B cell (primary cell): ENCODE measurements at regions not wholly inside any gene's neighbourhood (a gene's known extent, or its start where the extent isn't known, plus 50 kb on each side); places are given as distances from the start of the nearest gene placed in this dataset.

Experiments
- ATAC-seq: fragments of 200-7000 bp; cut with Tn5 transposase; one replicate; pipeline ENCODE4 v1.10.0; 2021; ENCODE audit warnings: low read depth, mild to moderate bottlenecking, moderate number of reproducible peaks, moderate library complexity
- CTCF ChIA-PET: fragments of 350-600 bp; sonication (Branson Sonifier 250); formaldehyde crosslinking; loops from one replicate; lab custom pipeline; 2021; ENCODE audit warnings: antibody characterized with exemption, inconsistent platforms; lab: Charles Lee
- POLR2A ChIA-PET: fragments of 350-600 bp; sonication (Branson Sonifier 250); formaldehyde crosslinking; loops from one replicate; lab custom pipeline; 2021; ENCODE audit warnings: antibody characterized with exemption; lab: Charles Lee
- DNase-seq: peaks from one replicate; pipeline ENCODE4 v3.0.0; 2013
- H2AFZ ChIP-seq: 2 replicates; pipeline ENCODE4 v1.6.1; 2012; ENCODE audit warnings: mild to moderate bottlenecking, low read depth, low read length; ENCODE audit not compliant: insufficient read depth, poor library complexity, severe bottlenecking
- H3K27ac ChIP-seq, 2 donors: 1 replicate in 1 of 2; 2 replicates in 1 of 2; pipeline ENCODE4 v1.5.1; 2012 to 2013; ENCODE audit warnings: low read length in 2 of 2, mild to moderate bottlenecking in 2 of 2, moderate library complexity in 1 of 2
- H3K27me3 ChIP-seq, 4 experiments: fragments of 200-600 bp in 1 of 4; sonication (generic) in 1 of 4; replicated peaks in 1 of 4; 1 replicate in 2 of 4; 2 replicates in 2 of 4; pipeline versions ENCODE4 v1.6.1 to v1.7.0; 2013 to 2016; ENCODE audit warnings: low read length in 3 of 4, mild to moderate bottlenecking in 2 of 4, mixed read lengths in 1 of 4, moderate library complexity in 1 of 4; ENCODE audit not compliant: insufficient read depth in 4 of 4, control insufficient read depth in 3 of 4; ENCODE audit errors: control extremely low read depth in 1 of 4
- H3K36me3 ChIP-seq, 2 experiments: replicated peaks in 1 of 2; 1 replicate in 1 of 2; 2 replicates in 1 of 2; pipeline versions ENCODE4 v1.6.1 to v1.7.1; 2013; ENCODE audit warnings: low read length in 1 of 2; ENCODE audit not compliant: insufficient read depth in 2 of 2, control insufficient read depth in 1 of 2; ENCODE audit errors: control extremely low read depth in 1 of 2, extremely low read depth in 1 of 2
- H3K4me1 ChIP-seq, 2 donors: fragments of 200-600 bp in 1 of 2; sonication (generic) in 1 of 2; 1 replicate in 1 of 2; 2 replicates in 1 of 2; pipeline versions ENCODE4 v1.5.1 to v1.6.1; 2013 to 2017; ENCODE audit warnings: low read length in 2 of 2; ENCODE audit not compliant: control insufficient read depth in 2 of 2, insufficient read depth in 2 of 2
- H3K4me2 ChIP-seq: replicated peaks from 2 replicates; pipeline ENCODE3; 2012; ENCODE audit warnings: mild to moderate bottlenecking, low read depth, low read length; ENCODE audit not compliant: poor library complexity, severe bottlenecking
- H3K4me3 ChIP-seq, 5 experiments: fragments of 200-600 bp in 1 of 5; sonication (generic) in 1 of 5; 1 replicate in 3 of 5; 2 replicates in 2 of 5; pipeline versions ENCODE4 v1.5.1 to v1.7.0; 2011 to 2016; ENCODE audit warnings: low read length in 4 of 5, mild to moderate bottlenecking in 4 of 5, low read depth in 2 of 5, control low read depth in 1 of 5, moderate library complexity in 1 of 5; ENCODE audit not compliant: insufficient read depth in 1 of 5; ENCODE audit errors: control extremely low read depth in 1 of 5, extremely low read depth in 1 of 5
- H3K79me2 ChIP-seq: fragments of 200-600 bp; sonication (generic); one replicate; pipeline ENCODE4 v1.6.0; 2016; ENCODE audit warnings: low read length; ENCODE audit not compliant: control insufficient read depth, insufficient read depth
- H3K9ac ChIP-seq: fragments of 200-600 bp; sonication (generic); 2 replicates; pipeline ENCODE4 v1.6.1; 2017; ENCODE audit warnings: mild to moderate bottlenecking, low read length, moderate library complexity
- H3K9me3 ChIP-seq, 3 donors: one replicate each; pipeline versions ENCODE4 v1.6.1 to v1.7.1; 2013; ENCODE audit warnings: low read length in 2 of 3; ENCODE audit not compliant: control insufficient read depth in 2 of 3, insufficient read depth in 1 of 3; ENCODE audit errors: control extremely low read depth in 1 of 3
- H4K20me1 ChIP-seq: 2 replicates; pipeline ENCODE4 v1.6.0; 2012; ENCODE audit warnings: mild to moderate bottlenecking, low read length; ENCODE audit not compliant: insufficient read depth, control insufficient read depth, poor library complexity, severe bottlenecking
- H3K27ac Mint-ChIP-seq: one replicate; pipeline ENCODE4 v1.8.0; 2021; ENCODE audit warnings: mixed read lengths
- H3K27me3 Mint-ChIP-seq: one replicate; pipeline ENCODE4 v1.8.0; 2021; ENCODE audit warnings: mixed read lengths
- H3K4me1 Mint-ChIP-seq: one replicate; pipeline ENCODE4 v1.8.0; 2021; ENCODE audit warnings: mixed read lengths
- H3K4me3 Mint-ChIP-seq: one replicate; pipeline ENCODE4 v1.8.0; 2021; ENCODE audit warnings: mixed read lengths
- H3K9me3 Mint-ChIP-seq: one replicate; pipeline ENCODE4 v1.8.0; 2022; ENCODE audit warnings: mixed read lengths; ENCODE audit not compliant: insufficient read depth
- EZH2 ChIP-seq: IDR thresholded peaks from 2 replicates; pipeline ENCODE4 v1.6.1; 2012; ENCODE audit warnings: borderline replicate concordance, low read depth, mild to moderate bottlenecking, moderate library complexity, low read length; ENCODE audit not compliant: insufficient read depth, poor library complexity, severe bottlenecking
- WGBS: methylation state at CpG from one replicate; pipeline ENCODE4 v1.1.5; 2013; ENCODE audit warnings: missing lambda C conversion rate; ENCODE audit not compliant: insufficient coverage; 5-methylcytosine and 5-hydroxymethylcytosine counted together
- intact Hi-C: fragments of 100-400 bp; cut with micrococcal nuclease; formaldehyde crosslinking; loops from one replicate; pipeline ENCODE4 v1.10.0; 2022
- TF ChIP-seq, protein P1 (sequence below): fragments of 200-600 bp; IDR thresholded peaks from one replicate; pipeline ENCODE4 v1.8.0; 2022; ENCODE audit warnings: antibody characterized with exemption, mild to moderate bottlenecking

DNA sequence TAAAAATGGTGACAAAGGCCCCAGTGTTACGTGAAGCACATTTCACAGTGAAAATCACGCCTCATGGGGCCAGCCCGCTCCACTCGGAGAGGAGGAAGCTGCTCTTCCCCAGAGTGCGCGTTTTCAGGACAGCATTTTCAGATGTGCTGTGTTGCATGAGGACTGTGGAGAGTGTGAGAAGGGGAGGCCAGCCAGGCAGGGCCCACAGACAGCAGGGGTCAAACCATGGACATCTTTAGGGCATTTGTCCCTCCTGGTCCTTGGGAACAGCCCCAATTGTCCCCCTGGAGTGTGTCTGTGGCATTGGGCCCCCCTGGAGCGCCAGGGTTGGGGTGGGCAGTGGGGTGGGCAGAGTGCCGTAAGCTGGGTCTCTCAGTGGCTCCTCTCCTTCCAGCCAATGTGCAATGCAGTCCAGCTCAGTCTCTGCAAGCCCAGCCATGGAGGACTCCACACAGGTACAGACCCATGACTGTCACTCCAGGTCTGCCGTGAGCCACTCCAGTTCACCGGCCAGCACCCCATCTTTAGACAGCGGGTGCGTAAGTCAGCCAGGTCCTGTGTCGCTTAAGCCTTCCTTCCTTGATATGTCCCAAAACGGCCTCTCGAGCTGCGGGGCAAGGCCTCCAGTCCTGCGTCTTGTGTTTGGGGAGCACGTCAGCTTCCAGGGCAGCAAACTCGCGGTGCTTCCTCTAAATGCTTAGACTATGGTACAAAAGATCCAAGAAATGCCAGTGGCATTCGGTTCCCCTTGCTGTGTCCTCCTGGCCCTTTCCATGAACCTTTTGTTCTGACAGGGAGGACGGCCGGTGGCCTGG lies 159.3 kb upstream of the AFDN start:
- no peak for TF ChIP-seq EZH2
- TF ChIP-seq, protein P1, sequence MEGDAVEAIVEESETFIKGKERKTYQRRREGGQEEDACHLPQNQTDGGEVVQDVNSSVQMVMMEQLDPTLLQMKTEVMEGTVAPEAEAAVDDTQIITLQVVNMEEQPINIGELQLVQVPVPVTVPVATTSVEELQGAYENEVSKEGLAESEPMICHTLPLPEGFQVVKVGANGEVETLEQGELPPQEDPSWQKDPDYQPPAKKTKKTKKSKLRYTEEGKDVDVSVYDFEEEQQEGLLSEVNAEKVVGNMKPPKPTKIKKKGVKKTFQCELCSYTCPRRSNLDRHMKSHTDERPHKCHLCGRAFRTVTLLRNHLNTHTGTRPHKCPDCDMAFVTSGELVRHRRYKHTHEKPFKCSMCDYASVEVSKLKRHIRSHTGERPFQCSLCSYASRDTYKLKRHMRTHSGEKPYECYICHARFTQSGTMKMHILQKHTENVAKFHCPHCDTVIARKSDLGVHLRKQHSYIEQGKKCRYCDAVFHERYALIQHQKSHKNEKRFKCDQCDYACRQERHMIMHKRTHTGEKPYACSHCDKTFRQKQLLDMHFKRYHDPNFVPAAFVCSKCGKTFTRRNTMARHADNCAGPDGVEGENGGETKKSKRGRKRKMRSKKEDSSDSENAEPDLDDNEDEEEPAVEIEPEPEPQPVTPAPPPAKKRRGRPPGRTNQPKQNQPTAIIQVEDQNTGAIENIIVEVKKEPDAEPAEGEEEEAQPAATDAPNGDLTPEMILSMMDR: no peak
- Histone ChIP-seq H3K4me1 (no peaks in the 10 kb centered on the region), H2AFZ (no peak overlapping the region), H3K79me2 (no peaks in the 10 kb centered on the region), H3K27ac (no peak overlapping the region), H4K20me1 (no peaks in the 10 kb centered on the region), H3K36me3 (no peaks in the 10 kb centered on the region), H3K4me2 (no peak overlapping the region), H3K27me3 (peaks cover 0 to 2% (median 0%) of the 10 kb centered on the region in 4 experiments), H3K4me3 (no peak overlapping the region), H3K9ac (no peak overlapping the region), H3K9me3 (peaks cover 0 to 11% (median 0%) of the 10 kb centered on the region in 3 donors)
- ATAC-seq (no peak), DNase-seq (no peak)
- CTCF ChIA-PET: no interaction called here
- intact Hi-C loops: no loop called here
- no peaks in the 10 kb centered on the region for H3K27me3 Mint-ChIP-seq
- no peak overlapping the region for H3K4me3 Mint-ChIP-seq
- H3K27ac Mint-ChIP-seq: no peak overlapping the region
- H3K4me1 Mint-ChIP-seq: no peaks in the 10 kb centered on the region
- POLR2A ChIA-PET: no interaction called here
- WGBS: 92% methylated on average over 21 of the region's 23 CpGs
- H3K9me3 Mint-ChIP-seq: peaks cover 8% of the 10 kb centered on the region

DNA sequence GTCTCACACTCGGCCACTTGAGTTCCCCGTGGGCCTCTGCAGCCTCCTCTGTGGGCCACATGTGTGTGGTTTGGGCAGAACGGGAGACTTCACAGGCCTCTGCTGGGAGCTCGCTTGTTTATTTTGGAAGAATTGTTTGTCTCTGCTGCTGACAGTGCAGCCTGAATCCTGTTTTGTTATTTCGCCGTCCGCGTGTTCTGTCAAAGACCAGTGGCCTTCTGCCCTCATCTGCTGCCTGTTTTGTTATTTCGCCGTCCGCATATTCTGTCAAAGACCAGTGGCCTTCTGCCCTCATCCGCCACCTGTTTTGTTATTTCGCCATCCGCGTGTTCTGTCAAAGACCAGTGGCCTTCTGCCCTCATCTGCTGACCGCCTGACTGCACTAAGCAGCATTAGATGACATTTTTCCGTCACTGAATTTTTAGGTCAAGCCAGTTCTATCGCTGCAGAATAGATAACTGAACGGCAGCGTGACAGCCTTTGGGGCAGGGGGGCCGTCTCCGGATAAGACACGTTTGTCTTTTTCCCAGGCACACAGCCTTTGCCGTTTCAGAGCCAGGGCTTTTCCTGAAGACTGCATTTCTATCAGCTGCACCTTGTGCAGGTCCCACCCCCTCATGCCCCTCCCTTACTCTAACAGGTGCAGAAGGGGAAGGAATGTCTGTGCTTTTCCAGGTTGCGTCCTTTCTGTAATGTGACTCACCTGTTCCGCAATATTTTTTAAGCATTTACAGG lies 158.5 kb upstream of the AFDN start:
- no peaks in the 10 kb centered on the region for H3K4me1 ChIP-seq
- no peaks in the 10 kb centered on the region for H3K36me3 ChIP-seq
- H3K9ac ChIP-seq: no peak overlapping the region
- WGBS: 97% methylated on average over 21 of the region's 26 CpGs
- DNase-seq: no peak
- H4K20me1 ChIP-seq: no peaks in the 10 kb centered on the region
- peaks cover 0 to 2% (median 0%) of the 10 kb centered on the region in 4 experiments for H3K27me3 ChIP-seq
- TF ChIP-seq, protein P1: no peak
- no peak for TF ChIP-seq EZH2
- H2AFZ ChIP-seq: no peak overlapping the region
- intact Hi-C loops: no loop called here
- no peaks in the 10 kb centered on the region for H3K4me1 Mint-ChIP-seq
- no peak overlapping the region for H3K4me3 ChIP-seq
- H3K9me3 Mint-ChIP-seq: peaks cover 10% of the 10 kb centered on the region
- POLR2A ChIA-PET: no interaction called here
- H3K27ac ChIP-seq: no peak overlapping the region
- H3K27me3 Mint-ChIP-seq: no peaks in the 10 kb centered on the region
- no peak overlapping the region for H3K27ac Mint-ChIP-seq
- ATAC-seq: no peak
- H3K9me3 ChIP-seq: peaks cover 0 to 12% (median 0%) of the 10 kb centered on the region in 3 donors
- H3K79me2 ChIP-seq: no peaks in the 10 kb centered on the region
- H3K4me3 Mint-ChIP-seq: no peak overlapping the region
- no peak overlapping the region for H3K4me2 ChIP-seq
- CTCF ChIA-PET: no interaction called here
